ENCODE measurements at regions not wholly inside any gene's neighbourhood (a gene's known extent, or its start where the extent isn't known, plus 50 kb on each side); places are given as distances from the start of the nearest gene placed in this dataset.

DNA sequence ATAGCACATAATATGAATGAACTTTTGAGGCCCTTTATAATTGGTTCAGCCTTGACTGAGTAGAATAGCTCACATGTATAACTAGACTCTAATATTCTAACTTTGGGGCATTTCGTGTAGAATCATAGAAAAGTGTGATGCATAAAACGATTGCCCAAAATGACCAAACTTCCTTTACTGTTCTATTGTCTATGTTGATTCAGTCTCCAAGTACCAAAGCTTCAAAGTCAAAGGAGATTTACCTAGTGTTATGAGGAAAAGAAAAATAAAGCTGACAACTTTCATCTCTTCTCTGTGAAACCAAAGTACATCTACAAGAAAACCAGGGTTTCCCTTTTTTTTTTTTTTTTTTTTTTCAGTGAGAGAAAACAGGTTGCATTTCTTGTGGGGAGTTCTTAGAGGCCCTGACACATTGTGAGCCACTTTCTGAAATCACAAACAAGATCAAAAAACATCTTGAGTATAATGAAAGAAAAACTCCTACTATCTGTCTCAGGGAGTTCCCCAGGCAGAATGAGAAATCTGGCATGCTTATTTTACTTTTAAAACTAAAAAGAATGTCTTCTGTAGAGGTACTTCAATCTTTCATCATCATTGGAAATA is 183.4 kb downstream of the TNFSF18 start:
- H3K27ac ChIP-seq (ENCODE audit: low read depth in 1 of 3, low read length in 2 of 3), result no peak overlapping the region
- H3K4me3 ChIP-seq (ENCODE audit: low read depth in 1 of 3, low read length in 3 of 3), result no peak overlapping the region
- FAIRE-seq (no peak), DNase-seq (no peak)
- no peaks in the 10 kb centered on the region for H3K9me3 ChIP-seq (ENCODE audit: control insufficient read depth in 2 of 2, insufficient read depth in 1 of 2, low read depth in 1 of 2, low read length in 1 of 2)
- 71 to 81% (median 78%) methylated on average over 2 of the region's 2 CpGs for WGBS, 3 donors
- H3K36me3 ChIP-seq (ENCODE audit: control insufficient read depth in 3 of 3, insufficient read depth in 2 of 3, low read depth in 1 of 3, low read length in 3 of 3), result no peaks in the 10 kb centered on the region
- no peaks in the 10 kb centered on the region for H3K27me3 ChIP-seq (ENCODE audit: control insufficient read depth in 3 of 3, insufficient read depth in 3 of 3, low read length in 3 of 3)
- H3K4me1 ChIP-seq (ENCODE audit: control insufficient read depth in 3 of 3, insufficient read depth in 2 of 3, low read depth in 1 of 3, low read length in 2 of 3), result no peaks in the 10 kb centered on the region

DNA sequence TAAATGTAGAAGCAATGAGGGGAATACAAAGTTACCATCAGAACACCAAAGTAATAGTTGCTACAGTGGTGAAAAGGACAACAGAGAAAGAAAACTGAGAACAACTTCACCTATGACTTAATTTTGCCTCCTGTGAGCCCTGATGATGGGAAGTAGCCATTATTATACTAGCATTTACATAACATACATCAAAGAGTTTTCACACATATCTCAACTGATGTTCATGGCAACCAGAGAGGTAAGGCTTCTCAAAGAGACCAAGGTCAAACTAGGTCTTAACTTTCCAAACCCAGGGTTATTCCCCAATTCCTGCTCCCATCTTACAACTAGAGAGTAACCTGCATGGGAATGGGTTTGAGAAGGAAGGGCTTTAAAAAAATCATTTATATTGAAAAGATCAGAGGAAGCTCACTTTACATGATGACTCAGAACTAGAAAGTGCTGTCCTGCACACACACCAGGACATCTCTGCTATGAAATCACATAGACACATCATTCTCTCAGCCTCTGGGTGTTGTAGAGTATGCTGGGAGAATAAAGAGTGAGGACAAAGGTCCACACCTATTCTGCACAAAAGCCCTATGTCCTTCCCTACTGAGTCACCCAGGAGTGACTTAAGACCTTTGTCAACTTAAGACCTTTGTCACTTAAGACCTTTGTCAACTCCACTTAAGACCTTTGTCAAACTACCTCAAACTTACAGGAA is 179.7 kb downstream of the TNFSF18 start:
- FAIRE-seq (no peak), DNase-seq (peak; percentile 28 to 75)
- Histone ChIP-seq H3K9me3 (ENCODE audit: control insufficient read depth in 2 of 2, insufficient read depth in 1 of 2, low read depth in 1 of 2, low read length in 1 of 2) (no peaks in the 10 kb centered on the region), H3K27ac (ENCODE audit: low read depth in 1 of 3, low read length in 2 of 3) (no peak overlapping the region), H3K36me3 (ENCODE audit: control insufficient read depth in 3 of 3, insufficient read depth in 2 of 3, low read depth in 1 of 3, low read length in 3 of 3) (no peaks in the 10 kb centered on the region), H3K27me3 (ENCODE audit: control insufficient read depth in 3 of 3, insufficient read depth in 3 of 3, low read length in 3 of 3) (no peaks in the 10 kb centered on the region), H3K4me3 (ENCODE audit: low read depth in 1 of 3, low read length in 3 of 3) (no peak overlapping the region), H3K4me1 (ENCODE audit: control insufficient read depth in 3 of 3, insufficient read depth in 2 of 3, low read depth in 1 of 3, low read length in 2 of 3) (no peaks in the 10 kb centered on the region)

DNA sequence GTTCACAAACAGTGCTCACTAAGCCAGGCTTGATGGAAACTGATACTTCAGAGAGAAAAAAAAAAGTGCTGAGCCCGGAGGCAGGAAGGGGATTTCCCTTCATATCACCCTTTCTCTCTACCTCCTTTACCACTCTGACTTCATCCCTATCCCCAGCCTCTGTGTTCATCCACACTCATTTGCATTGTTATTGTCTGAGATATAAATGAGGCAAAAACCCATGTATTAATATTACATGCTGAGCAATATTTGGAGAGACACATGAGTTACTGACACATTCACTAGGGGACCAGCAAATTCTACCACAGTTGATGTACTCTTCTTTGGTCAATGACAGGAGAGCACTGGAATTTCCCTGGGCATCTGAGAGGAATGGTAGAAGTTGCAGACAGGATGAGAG is 175.8 kb downstream of the TNFSF18 start:
- no peaks in the 10 kb centered on the region for H3K27me3 ChIP-seq (ENCODE audit: control insufficient read depth in 3 of 3, insufficient read depth in 3 of 3, low read length in 3 of 3)
- DNase-seq (no peak), FAIRE-seq (no peak)
- H3K9me3 ChIP-seq (ENCODE audit: control insufficient read depth in 2 of 2, insufficient read depth in 1 of 2, low read depth in 1 of 2, low read length in 1 of 2), result no peaks in the 10 kb centered on the region
- no peak overlapping the region for H3K4me3 ChIP-seq (ENCODE audit: low read depth in 1 of 3, low read length in 3 of 3)
- WGBS, 3 donors, result 6 to 23% (median 10%) methylated on average over 1 of the region's 1 CpG
- H3K36me3 ChIP-seq (ENCODE audit: control insufficient read depth in 3 of 3, insufficient read depth in 2 of 3, low read depth in 1 of 3, low read length in 3 of 3), result no peaks in the 10 kb centered on the region
- no peak overlapping the region for H3K27ac ChIP-seq (ENCODE audit: low read depth in 1 of 3, low read length in 2 of 3)
- no peaks in the 10 kb centered on the region for H3K4me1 ChIP-seq (ENCODE audit: control insufficient read depth in 3 of 3, insufficient read depth in 2 of 3, low read depth in 1 of 3, low read length in 2 of 3)

DNA sequence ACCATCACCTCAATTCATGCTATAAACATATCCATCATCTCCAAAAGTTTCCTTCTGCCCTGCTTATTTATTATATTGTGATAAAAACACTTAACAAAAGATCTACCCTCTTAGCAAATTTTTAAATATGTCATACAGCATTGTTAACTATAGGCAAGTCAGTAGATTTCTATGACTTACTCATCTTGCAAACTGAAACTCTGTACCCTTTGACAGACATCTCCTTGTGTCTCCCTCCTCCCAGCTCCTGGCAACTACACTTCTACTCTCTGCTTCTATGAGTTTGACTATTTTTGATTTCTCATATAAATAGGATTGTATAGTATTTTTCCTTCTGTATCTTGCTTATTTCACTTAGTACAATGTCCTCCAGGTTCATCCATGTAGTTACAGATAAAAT is 174.8 kb downstream of the TNFSF18 start:
- Histone ChIP-seq H3K27ac (ENCODE audit: low read depth in 1 of 3, low read length in 2 of 3) (no peak overlapping the region), H3K4me3 (ENCODE audit: low read depth in 1 of 3, low read length in 3 of 3) (no peak overlapping the region), H3K4me1 (ENCODE audit: control insufficient read depth in 3 of 3, insufficient read depth in 2 of 3, low read depth in 1 of 3, low read length in 2 of 3) (no peaks in the 10 kb centered on the region), H3K9me3 (ENCODE audit: control insufficient read depth in 2 of 2, insufficient read depth in 1 of 2, low read depth in 1 of 2, low read length in 1 of 2) (no peaks in the 10 kb centered on the region), H3K27me3 (ENCODE audit: control insufficient read depth in 3 of 3, insufficient read depth in 3 of 3, low read length in 3 of 3) (no peaks in the 10 kb centered on the region), H3K36me3 (ENCODE audit: control insufficient read depth in 3 of 3, insufficient read depth in 2 of 3, low read depth in 1 of 3, low read length in 3 of 3) (no peaks in the 10 kb centered on the region)
- no peak for FAIRE-seq
- no peak for DNase-seq

DNA sequence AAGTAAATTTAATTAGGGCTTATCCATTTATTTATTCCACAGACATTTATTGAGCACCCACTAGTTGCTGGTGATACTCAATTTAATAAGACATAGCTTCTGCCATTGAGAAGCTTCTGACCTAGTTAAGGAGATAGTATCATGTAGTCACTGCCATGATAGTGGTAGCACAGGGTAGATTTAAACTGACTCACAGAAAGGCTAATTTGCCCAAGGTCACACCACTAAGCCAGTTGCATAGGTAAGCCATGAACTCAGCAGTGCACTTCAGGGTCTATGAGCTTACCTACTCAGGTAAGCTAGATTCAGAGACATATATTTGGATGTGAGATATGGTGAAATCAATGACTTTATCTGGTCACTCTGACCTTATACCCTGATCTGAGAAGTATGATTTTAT is 168.4 kb downstream of the TNFSF18 start:
- no peak for DNase-seq
- H3K27me3 ChIP-seq (ENCODE audit: control insufficient read depth in 3 of 3, insufficient read depth in 3 of 3, low read length in 3 of 3), result no peaks in the 10 kb centered on the region
- no peaks in the 10 kb centered on the region for H3K4me1 ChIP-seq (ENCODE audit: control insufficient read depth in 3 of 3, insufficient read depth in 2 of 3, low read depth in 1 of 3, low read length in 2 of 3)
- FAIRE-seq, result no peak
- H3K4me3 ChIP-seq (ENCODE audit: low read depth in 1 of 3, low read length in 3 of 3), result no peak overlapping the region
- H3K9me3 ChIP-seq (ENCODE audit: control insufficient read depth in 2 of 2, insufficient read depth in 1 of 2, low read depth in 1 of 2, low read length in 1 of 2), result no peaks in the 10 kb centered on the region
- no peak overlapping the region for H3K27ac ChIP-seq (ENCODE audit: low read depth in 1 of 3, low read length in 2 of 3)
- no peaks in the 10 kb centered on the region for H3K36me3 ChIP-seq (ENCODE audit: control insufficient read depth in 3 of 3, insufficient read depth in 2 of 3, low read depth in 1 of 3, low read length in 3 of 3)

DNA sequence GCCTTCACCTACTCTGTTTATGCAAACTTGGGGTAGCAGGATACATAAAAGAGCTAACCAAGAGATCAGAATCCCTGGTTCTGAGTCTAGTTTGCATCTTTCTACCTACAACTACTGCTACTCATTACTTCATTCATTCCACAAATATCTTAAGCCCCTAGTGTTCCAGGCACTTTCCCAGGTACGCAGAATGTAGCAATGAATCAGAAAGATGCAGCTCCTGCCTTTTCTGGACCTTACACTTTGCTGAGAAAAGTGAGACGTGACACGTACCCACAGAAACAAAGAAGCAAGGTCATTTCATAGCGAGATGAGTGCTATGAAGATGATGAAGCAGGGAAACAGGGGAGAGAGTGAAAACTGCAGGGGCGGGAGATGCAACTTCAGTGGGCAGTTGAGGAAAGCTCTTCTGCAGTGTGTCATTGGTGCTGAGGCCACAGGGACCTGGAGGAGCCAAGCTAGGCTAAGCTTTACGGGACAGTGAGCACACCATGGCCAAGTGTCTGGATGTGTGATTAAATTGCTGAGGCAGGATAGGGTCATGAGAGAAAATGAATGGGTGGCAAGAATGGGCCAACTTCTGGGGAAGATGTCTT is 167.9 kb downstream of the TNFSF18 start:
- Histone ChIP-seq H3K9me3 (ENCODE audit: control insufficient read depth in 2 of 2, insufficient read depth in 1 of 2, low read depth in 1 of 2, low read length in 1 of 2) (no peaks in the 10 kb centered on the region), H3K4me1 (ENCODE audit: control insufficient read depth in 3 of 3, insufficient read depth in 2 of 3, low read depth in 1 of 3, low read length in 2 of 3) (peaks cover 0 to 2% (median 0%) of the 10 kb centered on the region in 3 donors), H3K27me3 (ENCODE audit: control insufficient read depth in 3 of 3, insufficient read depth in 3 of 3, low read length in 3 of 3) (no peaks in the 10 kb centered on the region), H3K36me3 (ENCODE audit: control insufficient read depth in 3 of 3, insufficient read depth in 2 of 3, low read depth in 1 of 3, low read length in 3 of 3) (no peaks in the 10 kb centered on the region), H3K27ac (ENCODE audit: low read depth in 1 of 3, low read length in 2 of 3) (no peak overlapping the region), H3K4me3 (ENCODE audit: low read depth in 1 of 3, low read length in 3 of 3) (no peak overlapping the region)
- no peak for FAIRE-seq
- WGBS, 3 donors, result 74 to 88% (median 88%) methylated on average over 6 of the region's 6 CpGs
- no peak for DNase-seq

DNA sequence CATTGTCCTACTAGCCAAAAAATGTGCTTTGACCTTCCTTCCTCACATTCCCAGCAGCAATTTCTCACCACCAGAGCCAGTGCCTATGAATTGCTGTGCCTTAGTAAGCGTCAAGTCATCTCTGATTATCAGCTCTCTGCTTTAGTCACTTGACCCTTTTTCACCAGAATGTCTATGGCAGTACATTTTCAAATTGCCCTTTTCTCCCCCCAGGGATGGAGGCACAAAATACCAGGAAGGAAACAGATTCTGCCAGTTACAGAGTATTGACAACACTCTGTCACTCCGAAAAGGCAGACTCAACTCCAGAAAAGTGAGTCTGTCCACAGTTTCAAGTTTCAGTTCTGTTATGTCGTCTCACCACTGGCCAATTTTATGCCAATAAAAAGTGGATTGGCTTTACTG is 167.4 kb downstream of the TNFSF18 start:
- no peaks in the 10 kb centered on the region for H3K27me3 ChIP-seq (ENCODE audit: control insufficient read depth in 3 of 3, insufficient read depth in 3 of 3, low read length in 3 of 3)
- H3K9me3 ChIP-seq (ENCODE audit: control insufficient read depth in 2 of 2, insufficient read depth in 1 of 2, low read depth in 1 of 2, low read length in 1 of 2), result no peaks in the 10 kb centered on the region
- WGBS, 3 donors, result 61 to 70% (median 69%) methylated on average over 3 of the region's 3 CpGs
- H3K4me3 ChIP-seq (ENCODE audit: low read depth in 1 of 3, low read length in 3 of 3), result no peak overlapping the region
- peaks cover 0 to 2% (median 0%) of the 10 kb centered on the region in 3 donors for H3K4me1 ChIP-seq (ENCODE audit: control insufficient read depth in 3 of 3, insufficient read depth in 2 of 3, low read depth in 1 of 3, low read length in 2 of 3)
- no peaks in the 10 kb centered on the region for H3K36me3 ChIP-seq (ENCODE audit: control insufficient read depth in 3 of 3, insufficient read depth in 2 of 3, low read depth in 1 of 3, low read length in 3 of 3)
- FAIRE-seq (no peak), DNase-seq (no peak)
- no peak overlapping the region for H3K27ac ChIP-seq (ENCODE audit: low read depth in 1 of 3, low read length in 2 of 3)

DNA sequence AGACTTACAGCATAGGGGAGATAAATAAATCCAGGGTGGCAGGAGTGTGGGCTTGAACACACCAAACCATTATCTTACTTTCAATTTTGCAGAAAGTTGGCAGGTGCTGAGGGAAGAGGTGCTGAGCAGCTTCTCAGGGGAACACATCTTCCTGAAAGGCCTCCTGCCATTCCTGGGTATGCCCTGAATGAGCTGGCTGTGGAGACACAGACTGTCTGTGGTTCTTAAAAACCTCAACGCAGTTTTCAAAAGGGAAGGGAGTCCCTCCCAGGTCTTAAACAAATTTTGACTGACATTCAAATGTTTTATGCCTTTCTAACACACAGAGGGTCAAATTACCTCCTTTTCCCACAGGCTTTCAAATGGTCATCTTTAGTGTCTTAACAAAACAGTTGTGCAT is 166.9 kb downstream of the TNFSF18 start:
- no peaks in the 10 kb centered on the region for H3K9me3 ChIP-seq (ENCODE audit: control insufficient read depth in 2 of 2, insufficient read depth in 1 of 2, low read depth in 1 of 2, low read length in 1 of 2)
- FAIRE-seq (no peak), DNase-seq (no peak)
- no peak overlapping the region for H3K27ac ChIP-seq (ENCODE audit: low read depth in 1 of 3, low read length in 2 of 3)
- WGBS, 3 donors, result 30 to 67% (median 52%) methylated on average over 1 of the region's 1 CpG
- no peaks in the 10 kb centered on the region for H3K36me3 ChIP-seq (ENCODE audit: control insufficient read depth in 3 of 3, insufficient read depth in 2 of 3, low read depth in 1 of 3, low read length in 3 of 3)
- H3K4me3 ChIP-seq (ENCODE audit: low read depth in 1 of 3, low read length in 3 of 3), result no peak overlapping the region
- no peaks in the 10 kb centered on the region for H3K27me3 ChIP-seq (ENCODE audit: control insufficient read depth in 3 of 3, insufficient read depth in 3 of 3, low read length in 3 of 3)
- peaks cover 0 to 2% (median 0%) of the 10 kb centered on the region in 3 donors for H3K4me1 ChIP-seq (ENCODE audit: control insufficient read depth in 3 of 3, insufficient read depth in 2 of 3, low read depth in 1 of 3, low read length in 2 of 3)

DNA sequence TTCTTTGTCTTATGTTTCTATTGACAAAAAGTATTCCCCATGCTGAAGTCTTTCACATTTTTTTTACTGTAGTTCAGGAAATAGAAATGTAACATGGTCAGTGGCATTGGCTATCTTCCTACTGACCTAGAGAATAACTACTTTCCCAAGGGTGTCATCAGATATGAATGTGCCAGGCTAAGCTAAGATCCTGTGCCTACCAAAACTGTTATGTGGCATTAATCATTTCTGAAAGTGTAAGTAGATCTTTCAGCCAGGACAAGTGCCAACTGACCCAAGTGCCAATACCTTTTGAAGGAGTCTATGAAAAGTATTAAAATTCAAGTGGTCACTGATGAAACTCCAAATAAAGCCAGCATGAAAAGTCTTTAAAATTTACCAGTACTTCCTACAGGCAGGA is 165.3 kb downstream of the TNFSF18 start:
- Histone ChIP-seq H3K4me3 (ENCODE audit: low read depth in 1 of 3, low read length in 3 of 3) (no peak overlapping the region), H3K9me3 (ENCODE audit: control insufficient read depth in 2 of 2, insufficient read depth in 1 of 2, low read depth in 1 of 2, low read length in 1 of 2) (no peaks in the 10 kb centered on the region), H3K27ac (ENCODE audit: low read depth in 1 of 3, low read length in 2 of 3) (no peak overlapping the region), H3K27me3 (ENCODE audit: control insufficient read depth in 3 of 3, insufficient read depth in 3 of 3, low read length in 3 of 3) (no peaks in the 10 kb centered on the region), H3K4me1 (ENCODE audit: control insufficient read depth in 3 of 3, insufficient read depth in 2 of 3, low read depth in 1 of 3, low read length in 2 of 3) (peaks cover 0 to 2% (median 0%) of the 10 kb centered on the region in 3 donors), H3K36me3 (ENCODE audit: control insufficient read depth in 3 of 3, insufficient read depth in 2 of 3, low read depth in 1 of 3, low read length in 3 of 3) (no peaks in the 10 kb centered on the region)
- FAIRE-seq (no peak), DNase-seq (no peak)
